ENCODE measurements at regions not wholly inside any gene's neighbourhood (a gene's known extent, or its start where the extent isn't known, plus 50 kb on each side); places are given as distances from the start of the nearest gene placed in this dataset.

DNA sequence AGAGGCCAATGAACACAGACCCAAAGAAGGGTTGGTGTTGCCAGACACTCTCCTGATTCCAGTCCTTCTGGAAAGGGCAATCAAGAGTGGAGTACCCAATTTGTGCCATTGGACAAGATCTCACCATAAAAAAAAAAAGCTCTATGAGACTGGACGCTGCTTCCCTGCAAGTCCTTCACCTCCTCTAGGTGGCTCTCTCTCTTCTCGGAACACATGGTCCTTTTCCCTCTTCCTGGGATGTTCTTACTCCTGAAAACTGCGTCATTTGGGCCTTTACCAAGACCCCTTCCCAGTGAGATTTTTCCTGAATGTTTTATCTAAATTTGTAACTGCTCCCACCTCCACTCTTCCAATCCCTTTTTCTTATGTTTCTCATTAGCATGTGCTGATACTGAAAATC, 280.8 kb downstream of the FOXA2 start:
- H3K4me1 Mint-ChIP-seq (ENCODE audit: low read depth) = no peaks in the 10 kb centered on the region

GRCh38 chr20:22302039-22302438, 282.3 kb downstream of the FOXA2 start:
- Mint-ChIP-seq H3K27ac (no peak overlapping the region), H3K9me3 (peaks cover 10% of the 10 kb centered on the region), H3K4me1 (ENCODE audit: low read depth) (no peaks in the 10 kb centered on the region), H3K36me3 (ENCODE audit: low read depth) (no peaks in the 10 kb centered on the region), H3K27me3 (ENCODE audit: low read depth) (no peaks in the 10 kb centered on the region), H3K4me3 (no peak overlapping the region)

More for the DNA sequence above, 280.8 kb downstream of the FOXA2 start:
- peaks cover 10% of the 10 kb centered on the region for H3K9me3 Mint-ChIP-seq
- no peaks in the 10 kb centered on the region for H3K27me3 Mint-ChIP-seq (ENCODE audit: low read depth)
- no peak overlapping the region for H3K4me3 Mint-ChIP-seq
- H3K36me3 Mint-ChIP-seq (ENCODE audit: low read depth) = no peaks in the 10 kb centered on the region
- no peak overlapping the region for H3K27ac Mint-ChIP-seq

DNA sequence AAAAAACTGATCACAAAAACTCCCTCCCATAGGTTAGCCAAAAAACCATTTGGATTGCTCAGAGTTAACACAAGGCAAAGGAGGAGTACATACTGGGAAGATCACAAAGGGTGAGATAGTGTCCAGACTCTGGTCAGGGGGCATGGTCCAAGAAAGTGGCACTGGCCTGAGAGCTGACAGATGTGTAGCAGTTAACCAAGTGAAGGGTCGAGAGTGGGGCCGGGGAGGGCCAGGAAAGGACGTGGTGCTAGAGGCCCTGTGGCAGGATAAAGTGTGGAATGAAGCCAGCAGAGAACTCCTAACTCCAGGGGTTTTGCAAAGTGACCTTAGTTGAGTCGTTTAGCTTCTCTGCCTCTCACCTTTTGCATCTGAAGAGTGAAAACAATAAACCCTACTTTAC, 290.5 kb downstream of the FOXA2 start:
- Mint-ChIP-seq H3K4me1 (ENCODE audit: low read depth) (no peaks in the 10 kb centered on the region), H3K9me3 (no peaks in the 10 kb centered on the region), H3K36me3 (ENCODE audit: low read depth) (no peaks in the 10 kb centered on the region), H3K27ac (no peak overlapping the region), H3K4me3 (no peak overlapping the region), H3K27me3 (ENCODE audit: low read depth) (no peaks in the 10 kb centered on the region)

DNA sequence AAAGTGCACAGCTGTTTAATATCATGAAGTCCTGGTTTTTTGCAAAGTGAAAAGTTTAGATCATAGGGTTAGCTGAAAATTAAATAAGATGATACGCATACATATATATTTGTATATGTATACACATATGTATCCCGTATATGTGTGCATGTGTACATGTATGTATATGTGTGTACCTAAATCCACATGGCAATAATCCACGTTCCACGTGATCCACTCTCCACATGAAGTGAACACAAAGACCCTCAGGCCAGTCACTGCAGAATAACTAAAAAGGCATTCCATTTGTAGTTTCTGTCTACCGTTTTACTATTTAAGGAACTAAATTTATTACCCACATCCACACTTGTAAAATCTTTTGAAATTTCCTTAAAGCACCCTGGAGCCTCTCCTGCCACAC, 294.9 kb downstream of the FOXA2 start:
- Mint-ChIP-seq H3K27me3 (ENCODE audit: low read depth) (no peaks in the 10 kb centered on the region), H3K36me3 (ENCODE audit: low read depth) (no peaks in the 10 kb centered on the region), H3K9me3 (no peaks in the 10 kb centered on the region), H3K4me1 (ENCODE audit: low read depth) (no peaks in the 10 kb centered on the region), H3K27ac (no peak overlapping the region), H3K4me3 (no peak overlapping the region)

GRCh38 chr20:22288957-22289356, 295.4 kb downstream of the FOXA2 start:
- no peaks in the 10 kb centered on the region for H3K4me1 Mint-ChIP-seq (ENCODE audit: low read depth)
- H3K27me3 Mint-ChIP-seq (ENCODE audit: low read depth) = no peaks in the 10 kb centered on the region
- no peak overlapping the region for H3K27ac Mint-ChIP-seq
- H3K36me3 Mint-ChIP-seq (ENCODE audit: low read depth) = no peaks in the 10 kb centered on the region
- no peak overlapping the region for H3K4me3 Mint-ChIP-seq
- no peaks in the 10 kb centered on the region for H3K9me3 Mint-ChIP-seq

- Mint-ChIP-seq H3K4me1 (ENCODE audit: low read depth) (no peaks in the 10 kb centered on the region), H3K27ac (no peak overlapping the region), H3K36me3 (ENCODE audit: low read depth) (no peaks in the 10 kb centered on the region), H3K9me3 (no peaks in the 10 kb centered on the region), H3K4me3 (no peak overlapping the region), H3K27me3 (ENCODE audit: low read depth) (no peaks in the 10 kb centered on the region)
These were observed 296.2 kb downstream of the FOXA2 start for GRCh38 chr20:22288156-22288555.

DNA sequence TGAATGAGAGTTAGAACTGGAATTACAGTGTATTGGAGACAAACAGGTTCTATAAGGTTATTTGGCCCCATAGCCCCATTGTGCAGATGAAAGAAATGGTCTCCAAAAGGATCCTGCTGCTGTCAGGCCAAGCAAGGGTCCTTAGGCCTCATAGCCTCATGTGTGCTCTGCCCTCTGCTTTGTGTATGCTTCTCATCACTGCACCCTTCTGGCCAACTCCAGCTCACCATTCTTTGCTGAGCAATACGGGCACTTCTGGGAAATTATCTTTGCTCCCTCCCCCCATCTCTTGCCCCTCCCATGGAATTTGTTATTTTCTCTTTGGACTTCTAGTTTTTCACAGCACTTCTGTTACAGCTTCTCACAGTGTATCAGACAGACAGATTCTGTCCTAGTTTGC, 298.8 kb downstream of the FOXA2 start:
- H3K27me3 Mint-ChIP-seq (ENCODE audit: low read depth) = no peaks in the 10 kb centered on the region
- no peaks in the 10 kb centered on the region for H3K36me3 Mint-ChIP-seq (ENCODE audit: low read depth)
- H3K4me1 Mint-ChIP-seq (ENCODE audit: low read depth) = no peaks in the 10 kb centered on the region
- H3K27ac Mint-ChIP-seq = no peak overlapping the region
- H3K9me3 Mint-ChIP-seq = no peaks in the 10 kb centered on the region
- no peak overlapping the region for H3K4me3 Mint-ChIP-seq

DNA sequence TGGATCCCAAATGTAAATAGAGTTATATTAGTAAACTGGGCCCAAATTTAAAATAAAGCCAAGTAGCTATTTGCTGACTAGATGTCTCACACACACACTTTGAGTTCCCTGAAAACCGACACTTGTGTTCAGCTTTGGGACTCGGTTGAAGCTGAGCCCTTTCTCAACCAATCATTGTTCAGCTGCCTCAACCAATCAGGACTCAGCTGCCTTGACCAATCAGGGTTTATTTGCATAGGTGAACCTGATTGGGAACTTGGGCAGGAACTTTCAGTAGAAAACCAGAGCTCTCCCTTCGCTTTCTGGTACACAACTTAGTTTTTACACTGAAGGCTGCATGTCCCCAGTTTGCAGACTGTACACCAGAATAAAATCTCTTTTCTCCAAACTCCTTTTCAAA, 301.7 kb downstream of the FOXA2 start:
- H3K4me1 Mint-ChIP-seq (ENCODE audit: low read depth) = no peaks in the 10 kb centered on the region
- no peaks in the 10 kb centered on the region for H3K9me3 Mint-ChIP-seq
- no peaks in the 10 kb centered on the region for H3K36me3 Mint-ChIP-seq (ENCODE audit: low read depth)
- no peak overlapping the region for H3K4me3 Mint-ChIP-seq
- no peaks in the 10 kb centered on the region for H3K27me3 Mint-ChIP-seq (ENCODE audit: low read depth)
- H3K27ac Mint-ChIP-seq = no peak overlapping the region

GRCh38 chr20:22274330-22274729, 310.0 kb downstream of the FOXA2 start:
- Mint-ChIP-seq H3K27ac (no peak overlapping the region), H3K36me3 (ENCODE audit: low read depth) (no peaks in the 10 kb centered on the region), H3K4me3 (no peak overlapping the region), H3K9me3 (peaks cover 7% of the 10 kb centered on the region), H3K4me1 (ENCODE audit: low read depth) (no peaks in the 10 kb centered on the region), H3K27me3 (ENCODE audit: low read depth) (no peaks in the 10 kb centered on the region)

DNA sequence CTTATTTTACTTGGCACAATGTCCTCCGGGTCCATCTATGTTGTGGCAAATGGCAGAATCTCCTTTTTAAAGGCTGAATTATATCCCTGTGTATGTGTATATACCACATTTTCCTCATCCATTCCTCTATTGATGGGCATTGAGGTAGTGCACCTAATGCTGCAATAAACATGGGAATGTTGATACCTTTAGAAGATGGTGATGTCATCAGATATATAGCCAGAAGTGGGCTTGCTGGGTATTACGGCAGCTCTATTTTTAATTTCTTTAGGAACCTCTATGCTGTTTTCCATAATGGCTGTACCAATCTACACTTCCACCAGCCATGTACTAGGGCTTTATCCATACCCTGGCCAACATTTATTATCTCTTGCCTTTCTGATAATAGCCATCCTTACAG, 315.7 kb downstream of the FOXA2 start:
- Mint-ChIP-seq H3K4me3 (no peak overlapping the region), H3K4me1 (ENCODE audit: low read depth) (no peaks in the 10 kb centered on the region), H3K9me3 (no peaks in the 10 kb centered on the region), H3K27me3 (ENCODE audit: low read depth) (no peaks in the 10 kb centered on the region), H3K27ac (no peak overlapping the region), H3K36me3 (ENCODE audit: low read depth) (no peaks in the 10 kb centered on the region)

DNA sequence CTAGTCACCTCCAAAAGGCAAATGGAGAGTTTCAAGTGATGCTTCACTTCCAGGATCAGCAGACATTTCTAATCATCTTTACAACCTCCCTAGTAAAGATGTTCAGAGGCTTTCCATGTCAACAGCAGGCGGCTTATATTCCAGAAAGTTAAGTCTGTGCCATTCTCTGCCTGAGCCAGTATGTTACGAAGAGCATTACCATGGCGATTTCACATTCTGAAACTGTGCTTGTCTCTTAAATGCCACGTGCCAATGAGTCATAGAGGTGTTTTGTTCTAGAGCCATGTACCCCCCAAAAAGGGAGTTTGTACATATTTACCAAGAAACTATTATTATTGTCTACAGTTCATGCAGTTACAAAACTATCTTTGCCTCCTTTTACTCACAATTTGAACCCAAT, 319.5 kb downstream of the FOXA2 start:
- H3K4me1 Mint-ChIP-seq (ENCODE audit: low read depth) = no peaks in the 10 kb centered on the region
- no peaks in the 10 kb centered on the region for H3K27me3 Mint-ChIP-seq (ENCODE audit: low read depth)
- no peaks in the 10 kb centered on the region for H3K9me3 Mint-ChIP-seq
- no peaks in the 10 kb centered on the region for H3K36me3 Mint-ChIP-seq (ENCODE audit: low read depth)
- H3K27ac Mint-ChIP-seq = no peak overlapping the region
- no peak overlapping the region for H3K4me3 Mint-ChIP-seq

DNA sequence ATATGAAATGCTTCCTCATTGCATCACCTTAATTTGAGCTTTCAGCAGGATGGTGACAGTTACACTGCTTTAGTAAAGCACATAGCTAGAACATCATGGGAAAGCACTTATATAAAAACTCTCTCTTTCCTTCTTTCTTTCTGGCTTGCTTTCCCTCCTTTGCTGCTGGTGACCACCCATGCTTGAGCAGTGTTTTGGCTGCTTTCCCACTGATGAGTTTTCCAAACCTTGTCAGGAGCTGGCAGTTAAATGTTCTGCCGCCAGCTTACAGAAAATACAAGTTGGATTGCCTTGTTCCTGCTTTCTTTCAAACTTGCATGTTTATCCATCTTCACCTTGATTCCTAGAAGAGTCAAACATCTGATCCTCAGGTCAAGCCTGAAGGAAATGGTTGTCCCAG, 323.9 kb downstream of the FOXA2 start:
- Mint-ChIP-seq H3K4me3 (no peak overlapping the region), H3K36me3 (ENCODE audit: low read depth) (no peaks in the 10 kb centered on the region), H3K4me1 (ENCODE audit: low read depth) (no peaks in the 10 kb centered on the region), H3K27ac (no peak overlapping the region), H3K9me3 (no peaks in the 10 kb centered on the region), H3K27me3 (ENCODE audit: low read depth) (no peaks in the 10 kb centered on the region)

- H3K9me3 Mint-ChIP-seq = no peaks in the 10 kb centered on the region
- no peak overlapping the region for H3K27ac Mint-ChIP-seq
- H3K27me3 Mint-ChIP-seq (ENCODE audit: low read depth) = no peaks in the 10 kb centered on the region
- H3K4me1 Mint-ChIP-seq (ENCODE audit: low read depth) = no peaks in the 10 kb centered on the region
- H3K4me3 Mint-ChIP-seq = no peak overlapping the region
- no peaks in the 10 kb centered on the region for H3K36me3 Mint-ChIP-seq (ENCODE audit: low read depth)
These were observed 326.5 kb downstream of the FOXA2 start for GRCh38 chr20:22257912-22258311.

DNA sequence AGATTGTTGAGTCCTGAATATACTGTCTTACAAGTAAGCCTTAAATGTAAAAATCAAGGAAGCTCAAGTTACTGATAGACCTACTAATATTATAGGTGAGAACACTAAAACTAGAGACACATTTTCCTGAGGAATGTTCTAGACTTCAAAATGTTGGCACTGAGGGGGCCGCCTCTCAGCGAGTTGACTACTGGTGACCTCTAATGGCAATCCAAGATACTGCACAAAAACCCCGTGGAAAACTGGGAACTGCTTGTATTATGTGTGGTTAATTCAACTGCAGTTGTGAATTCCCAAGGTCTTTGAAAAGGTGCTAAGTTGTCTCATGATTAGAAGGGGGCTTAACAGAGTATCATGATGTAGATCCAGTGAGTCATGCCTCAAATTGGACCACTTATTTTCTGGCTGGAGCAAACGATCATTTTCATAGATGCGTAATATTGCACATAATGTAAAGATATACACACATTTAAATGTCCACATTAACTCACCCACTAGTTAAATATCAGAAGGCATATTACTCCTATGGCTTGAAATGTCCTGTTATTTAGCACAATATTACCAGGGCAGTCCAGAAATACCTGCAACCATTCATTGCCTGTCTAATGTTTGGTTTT, 336.2 kb downstream of the FOXA2 start:
- no peak overlapping the region for H3K27ac Mint-ChIP-seq
- no peak overlapping the region for H3K4me3 Mint-ChIP-seq
- H3K27me3 Mint-ChIP-seq (ENCODE audit: low read depth) = no peaks in the 10 kb centered on the region
- H3K4me1 Mint-ChIP-seq (ENCODE audit: low read depth) = no peaks in the 10 kb centered on the region
- no peaks in the 10 kb centered on the region for H3K9me3 Mint-ChIP-seq
- H3K36me3 Mint-ChIP-seq (ENCODE audit: low read depth) = no peaks in the 10 kb centered on the region

GRCh38 chr20:22245139-22245538, 339.2 kb downstream of the FOXA2 start:
- no peak overlapping the region for H3K27ac Mint-ChIP-seq
- H3K9me3 Mint-ChIP-seq = no peaks in the 10 kb centered on the region
- H3K4me3 Mint-ChIP-seq = no peak overlapping the region
- no peaks in the 10 kb centered on the region for H3K27me3 Mint-ChIP-seq (ENCODE audit: low read depth)
- H3K36me3 Mint-ChIP-seq (ENCODE audit: low read depth) = no peaks in the 10 kb centered on the region
- H3K4me1 Mint-ChIP-seq (ENCODE audit: low read depth) = no peaks in the 10 kb centered on the region

GRCh38 chr20:22243067-22243466, 341.3 kb downstream of the FOXA2 start:
- peaks cover 5% of the 10 kb centered on the region for H3K9me3 Mint-ChIP-seq
- no peaks in the 10 kb centered on the region for H3K4me1 Mint-ChIP-seq (ENCODE audit: low read depth)

More at GRCh38 chr20:22243067-22243466, 341.3 kb downstream of the FOXA2 start:
- Mint-ChIP-seq H3K27me3 (ENCODE audit: low read depth) (no peaks in the 10 kb centered on the region), H3K4me3 (no peak overlapping the region), H3K36me3 (ENCODE audit: low read depth) (no peaks in the 10 kb centered on the region), H3K27ac (no peak overlapping the region)

Measured in T-helper 1 cell treated with Interleukin-12 subunit alpha and Interleukin-12 subunit beta and Interleukin-4 antibody, amounts not matched to agents 30 μg/mL and 1 μg/mL, for 36 hours (primary cell).